ENCODE measurements at regions not wholly inside any gene's neighbourhood (a gene's known extent, or its start where the extent isn't known, plus 50 kb on each side); places are given as distances from the start of the nearest gene placed in this dataset.

GRCh38 chr2:21643180-21643579, 519.4 kb downstream of the TDRD15 start:
- TF ChIP-seq, protein P1, sequence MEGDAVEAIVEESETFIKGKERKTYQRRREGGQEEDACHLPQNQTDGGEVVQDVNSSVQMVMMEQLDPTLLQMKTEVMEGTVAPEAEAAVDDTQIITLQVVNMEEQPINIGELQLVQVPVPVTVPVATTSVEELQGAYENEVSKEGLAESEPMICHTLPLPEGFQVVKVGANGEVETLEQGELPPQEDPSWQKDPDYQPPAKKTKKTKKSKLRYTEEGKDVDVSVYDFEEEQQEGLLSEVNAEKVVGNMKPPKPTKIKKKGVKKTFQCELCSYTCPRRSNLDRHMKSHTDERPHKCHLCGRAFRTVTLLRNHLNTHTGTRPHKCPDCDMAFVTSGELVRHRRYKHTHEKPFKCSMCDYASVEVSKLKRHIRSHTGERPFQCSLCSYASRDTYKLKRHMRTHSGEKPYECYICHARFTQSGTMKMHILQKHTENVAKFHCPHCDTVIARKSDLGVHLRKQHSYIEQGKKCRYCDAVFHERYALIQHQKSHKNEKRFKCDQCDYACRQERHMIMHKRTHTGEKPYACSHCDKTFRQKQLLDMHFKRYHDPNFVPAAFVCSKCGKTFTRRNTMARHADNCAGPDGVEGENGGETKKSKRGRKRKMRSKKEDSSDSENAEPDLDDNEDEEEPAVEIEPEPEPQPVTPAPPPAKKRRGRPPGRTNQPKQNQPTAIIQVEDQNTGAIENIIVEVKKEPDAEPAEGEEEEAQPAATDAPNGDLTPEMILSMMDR (conservative IDR thresholded peaks at IDR 0.05): no peak
- TF ChIP-seq ZFX (IDR thresholded peaks at IDR 0.05): no peak

Data from C4-2B (cell line).